H1 (cell line): ENCODE measurements at regions not wholly inside any gene's neighbourhood (a gene's known extent, or its start where the extent isn't known, plus 50 kb on each side); places are given as distances from the start of the nearest gene placed in this dataset.

ENCODE experiments used
- HDAC6 ChIP-seq: IDR thresholded peaks from one replicate; pipeline ENCODE4 v1.7.1; 2012; ENCODE audit warnings: low read depth, mild to moderate bottlenecking, inconsistent platforms, low read length, moderate library complexity
- JUN ChIP-seq: IDR thresholded peaks from 2 replicates; pipeline ENCODE4 v1.6.1; 2011; ENCODE audit warnings: low read depth, mild to moderate bottlenecking, improper control_type of control experiment, low read length
- KDM1A ChIP-seq: fragments of 200-600, 300-600 bp; sonication (generic); IDR thresholded peaks from 2 replicates; pipeline ENCODE4 v1.7.1; 2016; ENCODE audit warnings: mild to moderate bottlenecking, low read length, borderline replicate concordance
- KDM5A ChIP-seq: fragments of 200-600 bp; IDR thresholded peaks from 2 replicates; pipeline ENCODE4 v1.7.1; 2012; ENCODE audit warnings: mild to moderate bottlenecking, low read length, inconsistent platforms, mixed read lengths
- MAFK ChIP-seq: IDR thresholded peaks from 2 replicates; pipeline ENCODE4 v1.6.1; 2012; ENCODE audit warnings: low read depth, mild to moderate bottlenecking, improper control_type of control experiment, low read length
- NANOG ChIP-seq: IDR thresholded peaks from 2 replicates; pipeline ENCODE4 v1.6.1; 2011; ENCODE audit warnings: low read length, low read depth, mild to moderate bottlenecking, inconsistent platforms; ENCODE audit not compliant: insufficient read depth, poor library complexity, severe bottlenecking
- POU5F1 ChIP-seq: IDR thresholded peaks from 2 replicates; pipeline ENCODE4 v1.6.1; 2011; ENCODE audit warnings: low read depth, mild to moderate bottlenecking, low read length, moderate library complexity
- RNF2 ChIP-seq: fragments of 200-900, 300-1000 bp; sonication (generic); IDR thresholded peaks from 2 replicates; pipeline ENCODE4 v1.7.1; 2016; ENCODE audit warnings: borderline replicate concordance, low read depth, mild to moderate bottlenecking, antibody characterized with exemption, low read length; ENCODE audit not compliant: poor library complexity, severe bottlenecking; ENCODE audit errors: missing control alignments
- TBP ChIP-seq: IDR thresholded peaks from 2 replicates; pipeline ENCODE4 v1.6.1; 2011; ENCODE audit warnings: low read depth, low read length, improper control_type of control experiment
- TF ChIP-seq, protein P1 (sequence below): fragments of 300-600 bp; sonication (generic); IDR thresholded peaks from 2 replicates; pipeline ENCODE4 v1.7.1; 2012; ENCODE audit warnings: low read length, moderate library complexity, mild to moderate bottlenecking, inconsistent platforms; ENCODE audit not compliant: insufficient replicate concordance
- TF ChIP-seq, protein P2 (sequence below): IDR thresholded peaks from 2 replicates; pipeline ENCODE4 v1.6.1; 2012; ENCODE audit warnings: inconsistent platforms

DNA sequence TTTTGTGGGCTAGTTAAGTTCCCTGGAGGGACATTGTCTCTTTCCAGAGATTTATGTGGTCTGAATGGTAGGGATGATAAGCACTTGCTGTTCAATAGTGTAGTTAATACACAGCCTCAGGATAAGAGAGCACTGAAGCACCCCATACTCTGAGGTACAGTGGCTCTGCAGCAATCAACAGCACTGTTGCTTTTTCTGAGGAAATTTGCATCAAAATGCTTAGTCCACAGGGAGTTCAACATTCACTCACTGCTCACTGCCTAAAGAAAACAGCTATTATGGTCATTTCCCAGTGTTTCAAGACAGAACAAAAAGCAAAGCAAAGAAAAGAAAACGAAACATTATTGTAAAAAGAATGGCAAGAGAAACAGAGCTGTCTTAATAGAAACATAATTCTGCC is 441.9 kb downstream of the PLOD2 start (continued):
- TF ChIP-seq, protein P1, sequence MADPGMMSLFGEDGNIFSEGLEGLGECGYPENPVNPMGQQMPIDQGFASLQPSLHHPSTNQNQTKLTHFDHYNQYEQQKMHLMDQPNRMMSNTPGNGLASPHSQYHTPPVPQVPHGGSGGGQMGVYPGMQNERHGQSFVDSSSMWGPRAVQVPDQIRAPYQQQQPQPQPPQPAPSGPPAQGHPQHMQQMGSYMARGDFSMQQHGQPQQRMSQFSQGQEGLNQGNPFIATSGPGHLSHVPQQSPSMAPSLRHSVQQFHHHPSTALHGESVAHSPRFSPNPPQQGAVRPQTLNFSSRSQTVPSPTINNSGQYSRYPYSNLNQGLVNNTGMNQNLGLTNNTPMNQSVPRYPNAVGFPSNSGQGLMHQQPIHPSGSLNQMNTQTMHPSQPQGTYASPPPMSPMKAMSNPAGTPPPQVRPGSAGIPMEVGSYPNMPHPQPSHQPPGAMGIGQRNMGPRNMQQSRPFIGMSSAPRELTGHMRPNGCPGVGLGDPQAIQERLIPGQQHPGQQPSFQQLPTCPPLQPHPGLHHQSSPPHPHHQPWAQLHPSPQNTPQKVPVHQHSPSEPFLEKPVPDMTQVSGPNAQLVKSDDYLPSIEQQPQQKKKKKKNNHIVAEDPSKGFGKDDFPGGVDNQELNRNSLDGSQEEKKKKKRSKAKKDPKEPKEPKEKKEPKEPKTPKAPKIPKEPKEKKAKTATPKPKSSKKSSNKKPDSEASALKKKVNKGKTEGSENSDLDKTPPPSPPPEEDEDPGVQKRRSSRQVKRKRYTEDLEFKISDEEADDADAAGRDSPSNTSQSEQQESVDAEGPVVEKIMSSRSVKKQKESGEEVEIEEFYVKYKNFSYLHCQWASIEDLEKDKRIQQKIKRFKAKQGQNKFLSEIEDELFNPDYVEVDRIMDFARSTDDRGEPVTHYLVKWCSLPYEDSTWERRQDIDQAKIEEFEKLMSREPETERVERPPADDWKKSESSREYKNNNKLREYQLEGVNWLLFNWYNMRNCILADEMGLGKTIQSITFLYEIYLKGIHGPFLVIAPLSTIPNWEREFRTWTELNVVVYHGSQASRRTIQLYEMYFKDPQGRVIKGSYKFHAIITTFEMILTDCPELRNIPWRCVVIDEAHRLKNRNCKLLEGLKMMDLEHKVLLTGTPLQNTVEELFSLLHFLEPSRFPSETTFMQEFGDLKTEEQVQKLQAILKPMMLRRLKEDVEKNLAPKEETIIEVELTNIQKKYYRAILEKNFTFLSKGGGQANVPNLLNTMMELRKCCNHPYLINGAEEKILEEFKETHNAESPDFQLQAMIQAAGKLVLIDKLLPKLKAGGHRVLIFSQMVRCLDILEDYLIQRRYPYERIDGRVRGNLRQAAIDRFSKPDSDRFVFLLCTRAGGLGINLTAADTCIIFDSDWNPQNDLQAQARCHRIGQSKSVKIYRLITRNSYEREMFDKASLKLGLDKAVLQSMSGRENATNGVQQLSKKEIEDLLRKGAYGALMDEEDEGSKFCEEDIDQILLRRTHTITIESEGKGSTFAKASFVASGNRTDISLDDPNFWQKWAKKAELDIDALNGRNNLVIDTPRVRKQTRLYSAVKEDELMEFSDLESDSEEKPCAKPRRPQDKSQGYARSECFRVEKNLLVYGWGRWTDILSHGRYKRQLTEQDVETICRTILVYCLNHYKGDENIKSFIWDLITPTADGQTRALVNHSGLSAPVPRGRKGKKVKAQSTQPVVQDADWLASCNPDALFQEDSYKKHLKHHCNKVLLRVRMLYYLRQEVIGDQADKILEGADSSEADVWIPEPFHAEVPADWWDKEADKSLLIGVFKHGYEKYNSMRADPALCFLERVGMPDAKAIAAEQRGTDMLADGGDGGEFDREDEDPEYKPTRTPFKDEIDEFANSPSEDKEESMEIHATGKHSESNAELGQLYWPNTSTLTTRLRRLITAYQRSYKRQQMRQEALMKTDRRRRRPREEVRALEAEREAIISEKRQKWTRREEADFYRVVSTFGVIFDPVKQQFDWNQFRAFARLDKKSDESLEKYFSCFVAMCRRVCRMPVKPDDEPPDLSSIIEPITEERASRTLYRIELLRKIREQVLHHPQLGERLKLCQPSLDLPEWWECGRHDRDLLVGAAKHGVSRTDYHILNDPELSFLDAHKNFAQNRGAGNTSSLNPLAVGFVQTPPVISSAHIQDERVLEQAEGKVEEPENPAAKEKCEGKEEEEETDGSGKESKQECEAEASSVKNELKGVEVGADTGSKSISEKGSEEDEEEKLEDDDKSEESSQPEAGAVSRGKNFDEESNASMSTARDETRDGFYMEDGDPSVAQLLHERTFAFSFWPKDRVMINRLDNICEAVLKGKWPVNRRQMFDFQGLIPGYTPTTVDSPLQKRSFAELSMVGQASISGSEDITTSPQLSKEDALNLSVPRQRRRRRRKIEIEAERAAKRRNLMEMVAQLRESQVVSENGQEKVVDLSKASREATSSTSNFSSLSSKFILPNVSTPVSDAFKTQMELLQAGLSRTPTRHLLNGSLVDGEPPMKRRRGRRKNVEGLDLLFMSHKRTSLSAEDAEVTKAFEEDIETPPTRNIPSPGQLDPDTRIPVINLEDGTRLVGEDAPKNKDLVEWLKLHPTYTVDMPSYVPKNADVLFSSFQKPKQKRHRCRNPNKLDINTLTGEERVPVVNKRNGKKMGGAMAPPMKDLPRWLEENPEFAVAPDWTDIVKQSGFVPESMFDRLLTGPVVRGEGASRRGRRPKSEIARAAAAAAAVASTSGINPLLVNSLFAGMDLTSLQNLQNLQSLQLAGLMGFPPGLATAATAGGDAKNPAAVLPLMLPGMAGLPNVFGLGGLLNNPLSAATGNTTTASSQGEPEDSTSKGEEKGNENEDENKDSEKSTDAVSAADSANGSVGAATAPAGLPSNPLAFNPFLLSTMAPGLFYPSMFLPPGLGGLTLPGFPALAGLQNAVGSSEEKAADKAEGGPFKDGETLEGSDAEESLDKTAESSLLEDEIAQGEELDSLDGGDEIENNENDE: no peak
- TF ChIP-seq KDM1A (no peak), POU5F1 (peak; percentile 72; the same call in 1 of the 2 replicates), KDM5A (no peak), MAFK (no peak), TBP (no peak), NANOG (peak; percentile 74), JUN (no peak), HDAC6 (no peak), RNF2 (no peak)
- TF ChIP-seq, protein P2, sequence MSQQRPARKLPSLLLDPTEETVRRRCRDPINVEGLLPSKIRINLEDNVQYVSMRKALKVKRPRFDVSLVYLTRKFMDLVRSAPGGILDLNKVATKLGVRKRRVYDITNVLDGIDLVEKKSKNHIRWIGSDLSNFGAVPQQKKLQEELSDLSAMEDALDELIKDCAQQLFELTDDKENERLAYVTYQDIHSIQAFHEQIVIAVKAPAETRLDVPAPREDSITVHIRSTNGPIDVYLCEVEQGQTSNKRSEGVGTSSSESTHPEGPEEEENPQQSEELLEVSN: no peak
